Astrocyte of the hippocampus (primary cell): ENCODE measurements at regions not wholly inside any gene's neighbourhood (a gene's known extent, or its start where the extent isn't known, plus 50 kb on each side); places are given as distances from the start of the nearest gene placed in this dataset.
A peak's percentile ranks its signal among the peaks of the same experiment; 100 is the strongest.
"Not testable (repeated sequence)": the region's sequence is repeated elsewhere in the genome, so short reads cannot be mapped to it uniquely, and the experiment has no call there.

Source experiments
- DNase-seq: peaks from one replicate; pipeline ENCODE4 v3.0.0; 2011; ENCODE audit warnings: low read depth, low spot score

DNA sequence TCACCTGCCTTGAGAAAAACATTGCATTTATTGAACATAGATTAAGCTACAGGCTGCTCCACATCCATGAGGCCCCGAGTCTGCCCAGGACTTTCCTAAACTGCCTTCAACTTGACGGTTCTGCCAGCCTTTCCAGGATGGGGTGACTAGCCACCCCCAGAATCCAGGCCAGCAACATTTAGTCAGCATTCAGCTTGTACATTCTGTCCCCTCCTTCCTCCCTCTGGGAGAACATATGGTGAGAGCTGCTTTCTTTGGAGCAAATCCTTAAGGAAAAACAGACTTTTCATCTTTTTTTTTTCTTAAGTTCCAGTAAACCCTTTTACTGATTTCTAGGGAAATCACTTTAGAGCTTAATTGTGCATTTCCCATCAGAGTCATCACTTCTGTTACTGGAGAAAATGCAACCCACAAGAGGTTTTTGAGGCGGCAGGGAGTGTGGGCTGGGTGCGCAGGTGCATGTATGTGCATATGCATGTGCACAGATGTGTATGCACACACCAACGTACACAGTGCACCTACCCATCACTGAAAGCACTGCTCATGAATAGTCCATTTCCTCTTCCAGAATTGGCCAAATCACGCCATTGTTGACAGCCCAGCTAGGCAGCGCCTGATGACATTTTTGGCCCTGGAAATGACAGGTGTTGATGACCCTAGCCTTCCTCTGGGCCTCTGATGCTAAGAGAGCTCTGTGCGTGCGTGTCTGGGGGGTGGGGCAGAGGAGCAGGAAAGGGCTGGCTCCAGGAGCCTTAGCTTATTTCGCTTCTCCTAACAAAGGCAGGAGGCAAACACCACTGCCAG is 145.6 kb downstream of the HSD17B3 start:
- DNase-seq = no peak

DNA sequence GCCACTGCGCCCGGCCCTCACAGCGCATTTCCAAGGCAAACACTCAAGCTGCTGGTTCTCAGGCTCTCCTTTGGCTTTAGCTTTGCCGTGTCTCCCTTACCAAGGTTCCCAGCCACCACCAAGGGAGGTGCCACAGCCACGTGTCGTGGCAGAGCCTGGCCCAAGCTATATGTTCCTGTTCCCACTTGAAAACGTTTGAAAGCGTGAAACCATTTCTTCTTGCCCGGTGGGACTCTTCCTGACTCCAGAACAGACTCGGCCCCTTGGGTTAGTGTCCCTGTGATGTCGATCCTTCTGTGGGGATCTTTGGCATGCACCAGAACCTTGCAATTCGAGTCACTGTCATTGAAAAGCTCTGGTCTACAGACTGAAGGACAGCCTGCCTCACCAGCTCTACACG is 147.9 kb downstream of the HSD17B3 start:
- no peak for DNase-seq

DNA sequence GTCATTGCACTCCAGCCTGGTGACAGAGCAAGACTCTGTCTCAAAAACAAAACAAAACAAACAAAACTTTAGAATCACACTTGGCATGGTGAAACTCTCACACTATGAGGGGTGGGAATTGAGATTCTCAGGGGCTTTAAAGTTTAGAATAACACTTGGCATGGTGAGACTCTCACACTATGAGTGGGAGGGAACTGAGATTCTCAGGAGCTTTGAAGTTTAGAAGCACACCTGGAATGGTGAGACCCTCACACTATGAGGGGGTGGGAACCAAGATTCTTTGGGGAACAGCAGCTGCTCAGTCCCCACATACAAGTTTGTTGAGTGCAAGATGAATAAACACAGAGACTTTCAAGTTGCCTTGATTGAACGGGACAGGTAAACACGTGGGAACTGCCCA is 149.4 kb downstream of the HSD17B3 start:
- no peak for DNase-seq

GRCh38 chr9:96150324-96151227 is 151.4 kb downstream of the HSD17B3 start:
- DNase-seq = peak; percentile 33

- no peak for DNase-seq
These were observed 152.3 kb downstream of the HSD17B3 start for GRCh38 chr9:96149533-96150280.

DNA sequence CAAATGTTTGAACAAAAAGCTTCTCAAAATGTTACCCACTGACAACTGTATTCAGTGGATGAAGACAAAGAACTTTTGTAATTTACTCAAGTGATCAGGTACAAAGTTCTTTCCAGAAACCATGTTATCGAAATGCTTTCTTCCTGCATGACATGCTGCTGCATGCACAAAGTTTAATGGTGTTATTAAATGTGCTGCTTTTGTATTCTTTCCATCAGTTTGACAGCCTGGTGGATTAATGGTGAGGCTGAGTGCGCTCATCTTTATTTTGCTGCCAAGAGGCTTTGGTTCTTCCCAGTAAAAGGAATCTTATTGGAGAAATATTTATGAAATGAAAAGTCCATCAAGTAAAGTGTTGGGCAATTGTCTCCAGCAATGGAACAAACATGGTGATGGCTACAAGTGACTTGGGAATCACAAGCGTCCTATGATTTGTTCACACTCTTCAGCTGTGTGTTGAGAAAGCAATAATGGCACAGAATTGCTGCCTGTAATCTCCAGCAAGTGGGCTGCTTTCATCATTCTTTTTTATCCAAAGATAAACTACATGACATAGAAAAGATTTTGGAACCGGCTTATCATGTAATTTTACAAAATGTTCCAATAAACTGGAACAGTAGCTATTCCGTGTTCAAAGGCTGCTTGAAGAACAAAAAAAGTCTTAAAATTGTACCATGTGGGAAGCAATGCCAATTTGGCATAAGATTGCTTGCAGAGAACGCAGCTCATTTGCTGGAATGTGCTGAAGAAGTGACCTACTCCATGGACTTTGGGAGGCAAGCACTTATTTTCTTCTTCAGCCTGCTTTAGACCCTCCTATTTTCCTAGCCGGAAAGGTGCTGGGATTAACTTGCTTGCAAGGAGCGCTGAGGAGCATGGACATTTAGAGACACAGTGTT is 153.1 kb downstream of the HSD17B3 start:
- DNase-seq = no peak

- not testable (repeated sequence) for DNase-seq
These were observed 154.9 kb downstream of the HSD17B3 start for GRCh38 chr9:96147029-96147428.

- no peak for DNase-seq
These were observed 160.3 kb downstream of the HSD17B3 start for GRCh38 chr9:96141666-96142065.

GRCh38 chr9:96141128-96141474 is 160.9 kb downstream of the HSD17B3 start:
- no peak for DNase-seq

GRCh38 chr9:96140296-96141127 is 161.5 kb downstream of the HSD17B3 start:
- no peak for DNase-seq

DNA sequence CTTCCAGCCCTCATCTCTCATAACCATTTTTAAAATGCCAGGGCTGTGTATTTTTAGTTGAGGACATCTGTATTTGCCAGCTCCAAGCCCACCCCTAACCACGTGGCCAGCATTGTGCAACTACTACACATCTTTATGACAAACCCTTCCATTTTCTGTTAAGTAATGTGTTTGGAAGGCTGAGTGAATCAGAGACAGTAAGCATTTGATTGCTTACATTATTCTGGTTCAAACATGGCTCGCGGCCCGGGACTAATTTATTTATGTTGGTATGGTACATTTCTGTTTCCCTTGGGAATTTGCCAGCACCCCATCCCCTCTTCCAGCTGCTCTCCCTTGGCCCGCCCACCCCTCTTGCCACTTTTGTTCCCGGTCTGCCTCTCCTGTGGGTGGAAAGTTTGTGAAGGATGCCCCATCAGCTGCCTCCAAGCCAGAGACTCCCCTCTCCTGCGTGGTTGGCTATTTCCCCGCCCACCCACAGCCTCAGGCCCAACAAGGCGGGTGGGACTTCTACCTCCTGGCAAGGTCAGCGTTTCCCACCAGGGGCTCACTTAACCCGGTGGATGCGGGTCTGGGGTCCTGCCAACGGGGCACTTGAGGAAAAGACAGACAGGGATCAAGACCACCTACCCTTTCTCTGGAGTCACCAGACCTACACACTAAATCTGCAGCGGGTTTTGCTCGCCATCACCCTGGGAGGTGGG is 162.2 kb downstream of the HSD17B3 start:
- peak; percentile 63 for DNase-seq

- DNase-seq = no peak
These were observed 163.4 kb downstream of the HSD17B3 start for GRCh38 chr9:96138616-96139015.

DNA sequence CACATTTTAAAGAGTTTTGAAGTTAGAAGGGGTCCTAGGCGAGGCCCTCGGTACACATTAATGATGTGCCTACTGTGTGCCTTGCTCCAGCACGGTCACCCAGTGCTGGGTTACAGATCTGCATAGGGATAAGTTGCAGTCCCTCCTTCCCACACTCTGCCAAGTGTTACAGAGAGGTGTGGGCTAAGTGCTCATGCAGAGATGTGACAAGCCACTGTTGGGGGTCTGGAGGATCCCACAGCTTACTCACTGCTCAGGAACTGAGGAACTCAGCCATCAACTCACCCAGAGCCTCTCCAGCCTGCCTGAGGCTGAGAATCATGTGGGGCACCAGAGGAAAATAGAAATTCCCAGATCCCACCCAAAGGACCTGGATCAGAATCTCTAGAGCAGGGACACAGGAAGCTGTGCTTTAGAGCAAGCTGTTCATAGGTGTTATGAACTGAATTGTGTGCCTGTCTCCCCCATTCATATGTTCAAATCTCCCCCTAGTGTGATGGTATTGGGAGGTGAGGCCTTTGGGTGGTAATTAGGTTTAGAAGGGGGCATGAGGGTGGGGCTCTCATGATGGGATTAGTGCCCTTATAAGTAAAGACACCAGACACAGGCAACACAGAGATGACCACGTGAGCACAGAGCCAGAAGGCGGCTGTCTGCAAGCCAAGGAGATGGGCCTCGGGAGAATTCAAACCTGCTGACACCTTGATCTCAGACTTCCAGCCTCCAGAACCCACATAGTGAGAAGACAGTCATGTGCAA is 164.1 kb downstream of the HSD17B3 start:
- DNase-seq = peak; percentile 53

GRCh38 chr9:96136992-96137670 is 164.8 kb downstream of the HSD17B3 start:
- DNase-seq = peak; percentile 83

DNA sequence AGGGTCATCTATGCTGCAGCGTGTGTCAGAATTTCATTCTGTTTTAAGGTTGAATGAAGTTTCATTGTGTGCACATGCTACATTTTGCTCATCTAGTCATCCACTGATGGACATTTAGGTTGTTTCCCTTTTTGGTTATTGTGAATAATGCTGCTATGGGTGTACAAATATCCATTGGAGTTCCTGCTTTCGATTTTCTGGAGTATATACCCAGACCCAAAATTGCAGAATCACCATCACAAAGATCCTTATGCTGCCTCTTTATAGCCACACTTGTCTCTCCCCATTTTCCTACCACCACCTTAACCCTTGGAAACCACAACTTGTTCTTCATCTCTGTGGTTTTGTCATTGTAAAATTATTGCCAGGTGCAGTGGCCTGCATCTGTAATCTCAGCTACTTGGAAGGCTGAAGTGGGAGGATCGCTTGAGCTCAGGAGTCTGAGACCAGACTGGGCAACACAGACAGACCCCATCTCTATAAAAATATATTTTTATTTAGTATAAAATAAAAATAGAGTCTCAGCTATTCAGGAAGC is 166.2 kb downstream of the HSD17B3 start:
- no peak for DNase-seq

DNA sequence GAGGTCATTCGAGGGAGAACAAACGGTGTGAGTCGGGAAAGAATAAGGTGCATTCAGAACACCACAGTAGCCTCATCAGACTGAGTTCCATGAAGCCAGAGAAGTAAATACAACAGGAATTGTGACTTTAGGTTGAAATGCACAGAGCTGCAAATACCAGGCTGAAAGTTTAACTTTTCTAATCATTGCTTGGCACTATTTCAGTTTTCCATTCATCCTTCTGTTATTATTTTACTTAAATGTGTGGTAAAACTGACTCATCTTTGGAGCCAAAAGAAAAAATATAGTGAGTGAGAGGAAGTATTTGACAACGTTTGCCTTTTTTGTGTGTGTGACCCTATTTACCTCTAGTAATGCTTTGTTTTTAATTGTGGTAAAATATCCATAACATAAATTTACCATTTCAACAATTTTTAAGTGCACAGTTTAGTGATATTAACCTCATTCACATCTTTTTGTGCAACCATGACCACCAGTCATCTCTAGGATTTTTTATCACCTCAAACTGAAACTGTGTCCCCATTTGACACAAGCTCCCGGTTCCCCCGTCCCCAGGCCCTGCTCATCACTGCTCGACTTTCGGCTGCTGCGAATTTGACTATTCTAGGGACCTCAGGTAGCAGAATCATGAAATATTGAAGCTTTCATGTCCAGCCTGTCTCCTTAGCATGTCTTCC is 166.8 kb downstream of the HSD17B3 start:
- DNase-seq = no peak

DNA sequence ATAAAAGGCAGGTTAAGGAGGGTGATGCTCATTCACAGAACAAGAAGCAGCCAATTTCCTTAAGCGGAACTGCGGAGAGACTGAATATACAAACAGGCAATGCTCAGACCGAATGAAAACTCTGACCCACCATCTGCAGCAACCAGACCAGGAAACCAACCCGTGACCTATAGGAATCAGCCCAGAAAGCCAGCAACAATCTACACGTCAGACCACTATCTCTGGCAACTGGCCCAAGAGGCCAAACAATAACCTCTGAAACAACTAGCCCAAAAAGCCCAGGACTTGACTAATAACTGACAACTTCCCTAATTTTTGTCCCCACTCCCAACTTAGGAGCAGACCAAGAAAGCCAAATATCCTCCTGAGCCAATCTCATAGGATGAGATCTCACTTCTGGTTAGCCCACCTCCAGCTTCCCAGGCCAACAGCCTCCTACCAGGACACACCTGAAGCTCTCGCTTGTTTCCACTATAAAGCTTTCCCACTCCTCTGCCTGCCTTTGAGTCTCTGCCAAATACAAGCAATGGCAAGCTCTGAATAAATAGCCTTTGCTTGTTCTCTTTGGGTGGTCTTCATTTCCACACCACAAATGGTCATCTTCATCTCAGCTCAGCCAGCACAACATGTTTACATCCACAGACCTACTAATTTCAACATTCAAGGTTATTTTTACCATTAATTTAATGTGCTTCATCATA is 168.5 kb downstream of the HSD17B3 start:
- no peak for DNase-seq
